Activated CD8-positive, alpha-beta memory T cell treated with anti-CD3 and anti-CD28 coated beads, Interleukin-2, amount 10 ng/mL, durations not matched to agents 7 days and 5 days (primary cell): ENCODE measurements at regions not wholly inside any gene's neighbourhood (a gene's known extent, or its start where the extent isn't known, plus 50 kb on each side); places are given as distances from the start of the nearest gene placed in this dataset.

Source experiments
- ATAC-seq: fragments of 150-1000 bp; cut with Tn5 transposase; one replicate; pipeline ENCODE4 v1.10.0; 2021; ENCODE audit warnings: moderate library complexity
- CTCF ChIA-PET: fragments of 350-600 bp; sonication (Branson Sonifier 250); formaldehyde crosslinking; loops from one replicate; lab custom pipeline; 2021; ENCODE audit warnings: antibody characterized with exemption; lab: Charles Lee
- DNase-seq: peaks from one replicate; pipeline ENCODE4 v3.0.0-alpha.2; 2020
- H3K27ac Mint-ChIP-seq: one replicate; pipeline ENCODE4 v1.8.0; 2021; ENCODE audit warnings: mild to moderate bottlenecking, mixed read lengths
- H3K27me3 Mint-ChIP-seq: one replicate; pipeline ENCODE4 v1.8.0; 2021; ENCODE audit warnings: mixed read lengths
- H3K36me3 Mint-ChIP-seq: one replicate; pipeline ENCODE4 v1.8.0; 2021; ENCODE audit warnings: mild to moderate bottlenecking, mixed read lengths
- H3K4me1 Mint-ChIP-seq: one replicate; pipeline ENCODE4 v1.8.0; 2021; ENCODE audit warnings: mixed read lengths
- H3K4me3 Mint-ChIP-seq: one replicate; pipeline ENCODE4 v1.8.0; 2021; ENCODE audit warnings: mild to moderate bottlenecking, moderate library complexity, mixed read lengths
- H3K9me3 Mint-ChIP-seq: one replicate; pipeline ENCODE4 v1.8.0; 2022; ENCODE audit warnings: low read depth, mixed read lengths

DNA sequence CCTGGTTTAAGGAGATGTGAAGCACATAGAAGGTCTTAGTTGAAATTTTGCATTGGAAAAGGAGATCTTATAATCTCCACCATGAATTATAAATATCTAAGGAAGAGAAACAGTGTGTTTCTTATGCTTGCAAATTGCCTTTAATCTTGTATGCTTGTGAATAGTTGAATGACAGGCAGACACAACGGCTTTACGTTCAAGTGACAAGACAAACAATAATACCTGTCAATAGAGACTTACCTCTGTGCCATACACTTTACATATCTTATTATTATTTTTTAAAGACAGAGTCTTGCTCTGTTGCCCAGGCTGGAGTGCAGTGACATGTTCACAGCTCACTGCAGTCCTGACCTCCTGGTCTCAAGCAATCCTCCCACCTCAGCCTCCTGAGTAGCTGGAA, 113.7 kb downstream of the QPCT start:
- Mint-ChIP-seq H3K36me3 (peaks cover 12% of the 10 kb centered on the region), H3K9me3 (peaks cover 5% of the 10 kb centered on the region), H3K4me1 (peaks cover 29% of the 10 kb centered on the region), H3K4me3 (no peak overlapping the region), H3K27ac (no peak overlapping the region), H3K27me3 (no peaks in the 10 kb centered on the region)
- DNase-seq: no peak
- no peak for ATAC-seq
- CTCF ChIA-PET: interaction anchor here (1.1 to 1.3 kb wide), 2 partner anchors 8 to 62 kb away, joined by 3 read pairs; no protein-coding TSS in a partner anchor

GRCh38 chr2:37459095-37459981, 114.9 kb downstream of the QPCT start:
- Mint-ChIP-seq H3K4me3 (no peak overlapping the region), H3K27me3 (no peaks in the 10 kb centered on the region), H3K9me3 (peaks cover 5% of the 10 kb centered on the region), H3K27ac (no peak overlapping the region), H3K4me1 (peaks cover 27% of the 10 kb centered on the region), H3K36me3 (peaks cover 14% of the 10 kb centered on the region)
- CTCF ChIA-PET: interaction anchor here (1.1 kb wide), 1 partner anchor 10 kb away, joined by 3 read pairs; no protein-coding TSS in a partner anchor
- ATAC-seq: no peak
- no peak for DNase-seq

DNA sequence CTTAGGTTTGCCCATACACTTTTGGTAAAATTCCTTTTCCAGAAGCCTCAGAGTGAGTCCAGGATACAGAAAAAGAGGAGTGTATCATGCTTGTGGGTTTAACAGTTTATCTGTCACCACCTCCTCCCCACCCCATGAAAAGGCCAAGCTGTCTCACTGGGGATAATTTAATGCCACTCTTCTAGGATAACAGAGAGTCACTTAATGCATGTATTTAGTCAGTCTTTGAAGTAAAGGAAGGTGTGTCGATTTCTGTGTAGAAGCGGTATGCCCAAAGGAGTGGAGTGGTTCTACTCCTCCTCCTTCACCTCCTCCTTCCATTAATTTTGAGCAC, 116.4 kb downstream of the QPCT start:
- peaks cover 8% of the 10 kb centered on the region for H3K36me3 Mint-ChIP-seq
- CTCF ChIA-PET: no interaction called here
- H3K9me3 Mint-ChIP-seq: peaks cover 5% of the 10 kb centered on the region
- no peak overlapping the region for H3K27ac Mint-ChIP-seq
- no peak for DNase-seq
- no peak for ATAC-seq
- peaks cover 3% of the 10 kb centered on the region for H3K27me3 Mint-ChIP-seq
- no peak overlapping the region for H3K4me3 Mint-ChIP-seq
- H3K4me1 Mint-ChIP-seq: peaks cover 23% of the 10 kb centered on the region

DNA sequence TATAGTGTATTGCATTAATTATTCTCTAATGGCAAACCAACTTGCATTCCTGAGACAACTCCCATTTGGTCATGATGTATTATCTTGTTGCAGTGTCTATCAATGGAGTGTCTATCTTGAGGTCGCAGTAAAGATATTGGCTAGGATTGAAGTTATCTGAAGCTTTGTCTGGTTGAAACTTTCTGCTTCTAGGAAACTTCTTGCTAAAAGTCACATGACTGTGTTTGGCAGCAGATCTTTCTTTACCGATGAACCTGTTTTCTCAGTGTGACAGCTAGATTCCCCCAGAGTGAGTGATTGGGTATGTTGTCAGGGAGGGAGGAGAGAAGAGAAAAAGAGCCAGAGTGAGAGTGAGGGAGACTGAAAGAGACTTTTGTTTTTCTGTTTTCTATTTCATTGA, 119.6 kb downstream of the QPCT start:
- H3K4me1 Mint-ChIP-seq: peaks cover 7% of the 10 kb centered on the region
- peaks cover 4% of the 10 kb centered on the region for H3K36me3 Mint-ChIP-seq
- DNase-seq: no peak
- H3K9me3 Mint-ChIP-seq: no peaks in the 10 kb centered on the region
- H3K4me3 Mint-ChIP-seq: no peak overlapping the region
- H3K27ac Mint-ChIP-seq: no peak overlapping the region
- CTCF ChIA-PET: no interaction called here
- H3K27me3 Mint-ChIP-seq: peaks cover 5% of the 10 kb centered on the region
- ATAC-seq: no peak

DNA sequence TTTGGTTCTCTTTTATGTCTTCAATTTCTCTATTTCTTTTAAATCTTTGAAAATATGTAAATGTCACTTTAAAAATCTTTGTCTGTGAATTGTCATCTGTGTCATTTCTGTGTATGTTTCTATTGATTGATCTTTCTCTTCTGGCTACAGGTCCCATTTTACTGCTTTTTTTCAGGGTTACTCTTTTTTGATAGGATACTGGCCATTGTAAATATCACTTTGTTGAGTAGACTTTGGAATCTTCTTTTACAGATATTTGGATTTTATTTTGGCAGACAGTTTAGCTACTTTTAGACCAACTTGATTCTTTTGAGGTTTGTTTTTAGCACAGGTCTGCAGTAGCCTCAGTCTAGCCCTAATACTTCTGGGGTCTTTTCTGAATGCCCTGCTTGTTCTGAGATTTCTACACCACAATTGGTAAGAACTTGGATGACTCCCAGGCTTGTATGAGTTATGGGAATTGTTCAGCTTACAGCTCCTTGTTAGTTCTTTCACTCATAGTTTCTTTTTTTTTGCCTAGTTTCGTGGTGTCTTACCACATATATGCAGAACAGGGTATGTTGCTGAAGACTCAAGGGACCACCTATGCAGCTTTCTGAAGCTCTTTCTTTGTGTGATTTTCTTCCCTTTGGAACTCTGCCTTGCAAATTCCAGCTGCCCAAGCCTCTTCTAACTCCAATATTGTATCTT, 122.2 kb downstream of the QPCT start:
- Mint-ChIP-seq H3K27me3 (peaks cover 5% of the 10 kb centered on the region), H3K4me3 (no peak overlapping the region), H3K36me3 (peaks cover 4% of the 10 kb centered on the region), H3K9me3 (no peaks in the 10 kb centered on the region), H3K27ac (no peak overlapping the region), H3K4me1 (no peaks in the 10 kb centered on the region)
- no peak for ATAC-seq
- CTCF ChIA-PET: interaction anchor here (1.1 kb wide), 1 partner anchor 10 kb away, joined by 3 read pairs; no protein-coding TSS in a partner anchor
- no peak for DNase-seq

GRCh38 chr2:37468170-37468569, 123.7 kb downstream of the QPCT start:
- Mint-ChIP-seq H3K9me3 (no peaks in the 10 kb centered on the region), H3K27me3 (peaks cover 5% of the 10 kb centered on the region), H3K4me1 (no peaks in the 10 kb centered on the region), H3K4me3 (no peak overlapping the region), H3K36me3 (peaks cover 4% of the 10 kb centered on the region), H3K27ac (no peak overlapping the region)
- DNase-seq (no peak), ATAC-seq (no peak)
- CTCF ChIA-PET: no interaction called here

DNA sequence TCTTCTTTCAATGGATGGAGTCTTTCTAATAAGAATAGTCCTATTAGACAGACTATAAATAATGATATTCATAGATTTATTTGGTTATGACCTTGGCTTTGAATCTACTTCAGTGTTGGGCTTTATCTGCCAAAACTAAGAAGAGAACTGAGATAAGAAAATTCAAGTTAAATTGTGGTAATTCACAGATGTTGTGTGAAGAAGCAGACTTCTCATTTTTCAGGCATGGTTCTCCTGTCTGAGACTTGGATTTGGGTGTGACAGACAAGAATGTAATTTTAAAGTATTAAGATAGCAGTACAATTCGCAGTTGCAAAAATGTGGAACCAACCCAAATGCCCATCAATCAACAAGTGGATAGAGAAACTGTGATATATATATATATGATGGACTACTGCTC, 124.7 kb downstream of the QPCT start:
- CTCF ChIA-PET: no interaction called here
- no peaks in the 10 kb centered on the region for H3K4me1 Mint-ChIP-seq
- DNase-seq (no peak), ATAC-seq (no peak)
- H3K27me3 Mint-ChIP-seq: peaks cover 5% of the 10 kb centered on the region
- peaks cover 2% of the 10 kb centered on the region for H3K36me3 Mint-ChIP-seq
- no peak overlapping the region for H3K27ac Mint-ChIP-seq
- H3K9me3 Mint-ChIP-seq: no peaks in the 10 kb centered on the region
- H3K4me3 Mint-ChIP-seq: no peak overlapping the region

GRCh38 chr2:37471104-37471503, 126.7 kb downstream of the QPCT start:
- no peak overlapping the region for H3K4me3 Mint-ChIP-seq
- H3K27me3 Mint-ChIP-seq: peaks cover 2% of the 10 kb centered on the region
- no peaks in the 10 kb centered on the region for H3K4me1 Mint-ChIP-seq
- no peaks in the 10 kb centered on the region for H3K9me3 Mint-ChIP-seq
- CTCF ChIA-PET: no interaction called here
- ATAC-seq (no peak), DNase-seq (no peak)
- peaks cover 1% of the 10 kb centered on the region for H3K36me3 Mint-ChIP-seq
- no peak overlapping the region for H3K27ac Mint-ChIP-seq

DNA sequence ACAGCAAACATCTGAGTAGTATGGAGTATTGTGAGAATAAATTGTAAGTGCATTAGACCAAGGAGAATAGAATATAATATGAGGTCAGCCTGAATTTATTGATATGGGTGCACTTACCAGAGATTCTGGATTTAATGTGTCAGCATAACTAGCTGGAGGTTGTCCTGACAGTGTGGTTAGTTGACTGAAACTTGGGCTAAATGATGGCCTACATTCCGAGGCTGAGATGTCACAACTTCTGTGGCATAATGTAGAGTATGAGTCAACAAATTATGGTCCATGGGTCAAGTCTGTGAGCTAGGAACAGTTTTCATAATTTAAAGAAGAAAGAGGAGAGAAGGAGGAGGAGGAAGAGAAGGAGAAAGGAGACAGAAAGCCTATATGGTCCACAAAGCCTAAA, 127.6 kb downstream of the QPCT start:
- CTCF ChIA-PET: no interaction called here
- H3K4me3 Mint-ChIP-seq: no peak overlapping the region
- DNase-seq (no peak), ATAC-seq (no peak)
- H3K27me3 Mint-ChIP-seq: peaks cover under 1% of the 10 kb centered on the region
- H3K4me1 Mint-ChIP-seq: peaks cover 2% of the 10 kb centered on the region
- H3K27ac Mint-ChIP-seq: no peak overlapping the region
- no peaks in the 10 kb centered on the region for H3K36me3 Mint-ChIP-seq
- no peaks in the 10 kb centered on the region for H3K9me3 Mint-ChIP-seq

GRCh38 chr2:37472959-37473358, 128.5 kb downstream of the QPCT start:
- DNase-seq (no peak), ATAC-seq (no peak)
- no peak overlapping the region for H3K4me3 Mint-ChIP-seq
- CTCF ChIA-PET: no interaction called here
- peaks cover 2% of the 10 kb centered on the region for H3K4me1 Mint-ChIP-seq
- no peak overlapping the region for H3K27ac Mint-ChIP-seq
- H3K27me3 Mint-ChIP-seq: no peaks in the 10 kb centered on the region
- H3K36me3 Mint-ChIP-seq: no peaks in the 10 kb centered on the region
- no peaks in the 10 kb centered on the region for H3K9me3 Mint-ChIP-seq

DNA sequence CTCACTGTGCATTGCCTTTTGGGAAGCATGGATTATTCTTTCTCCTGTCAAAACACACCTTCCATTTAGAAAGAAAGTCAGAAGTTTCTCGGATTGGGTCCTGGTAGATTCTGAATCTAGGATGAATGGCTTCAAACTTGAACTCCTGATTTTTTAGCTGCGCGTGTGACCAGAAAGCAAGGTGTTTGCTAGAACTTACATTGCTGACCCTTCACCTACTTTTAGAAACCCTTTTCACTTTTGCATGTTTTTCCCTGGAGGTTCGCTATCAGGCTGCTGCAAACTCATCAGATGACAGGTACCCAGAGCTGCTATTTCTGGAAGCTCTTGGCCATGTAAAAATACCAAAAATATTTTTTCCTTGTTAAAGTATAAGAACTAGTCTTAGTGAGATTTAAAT, 132.0 kb downstream of the QPCT start:
- Mint-ChIP-seq H3K36me3 (peaks cover 3% of the 10 kb centered on the region), H3K4me1 (peaks cover 2% of the 10 kb centered on the region), H3K9me3 (peaks cover 3% of the 10 kb centered on the region), H3K27me3 (no peaks in the 10 kb centered on the region), H3K27ac (no peak overlapping the region), H3K4me3 (no peak overlapping the region)
- ATAC-seq: no peak
- CTCF ChIA-PET: no interaction called here
- no peak for DNase-seq

GRCh38 chr2:37477921-37478320, 133.5 kb downstream of the QPCT start:
- Mint-ChIP-seq H3K4me3 (no peak overlapping the region), H3K4me1 (peaks cover 2% of the 10 kb centered on the region), H3K27ac (no peak overlapping the region), H3K9me3 (peaks cover 3% of the 10 kb centered on the region), H3K36me3 (peaks cover 3% of the 10 kb centered on the region), H3K27me3 (no peaks in the 10 kb centered on the region)
- CTCF ChIA-PET: no interaction called here
- ATAC-seq (no peak), DNase-seq (no peak)

DNA sequence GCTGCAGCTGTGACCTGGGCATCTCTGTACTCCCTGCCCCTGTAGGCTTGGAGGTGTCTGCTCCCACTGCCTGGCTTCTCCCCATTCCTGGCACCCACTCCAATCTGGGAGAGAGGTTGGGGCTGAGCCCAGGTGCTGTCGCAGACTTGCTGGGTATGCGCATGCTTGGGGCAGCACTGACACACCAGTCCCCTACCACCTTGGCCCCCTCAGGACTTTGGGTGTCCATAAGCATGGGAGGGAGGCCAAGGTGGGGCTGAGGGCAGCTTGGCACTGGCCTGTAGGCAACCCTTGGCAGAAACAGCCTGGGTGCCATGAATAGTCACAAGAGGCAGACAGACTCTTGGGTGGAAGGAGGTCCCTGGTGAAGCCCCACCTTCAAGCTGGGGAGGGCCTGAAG, 136.8 kb downstream of the QPCT start:
- ATAC-seq: no peak
- DNase-seq: no peak
- Mint-ChIP-seq H3K9me3 (peaks cover 3% of the 10 kb centered on the region), H3K4me1 (peaks cover 1% of the 10 kb centered on the region), H3K36me3 (peaks cover 3% of the 10 kb centered on the region), H3K27me3 (no peaks in the 10 kb centered on the region), H3K27ac (no peak overlapping the region), H3K4me3 (no peak overlapping the region)
- CTCF ChIA-PET: interaction anchor here (1.1 kb wide), 1 partner anchor 396 kb away, joined by 3 read pairs; no protein-coding TSS in a partner anchor

- Mint-ChIP-seq H3K27ac (no peak overlapping the region), H3K9me3 (no peaks in the 10 kb centered on the region), H3K4me1 (no peaks in the 10 kb centered on the region), H3K4me3 (no peak overlapping the region), H3K27me3 (no peaks in the 10 kb centered on the region), H3K36me3 (no peaks in the 10 kb centered on the region)
- ATAC-seq (no peak), DNase-seq (no peak)
- CTCF ChIA-PET: no interaction called here
Measured at GRCh38 chr2:37489041-37489456, 144.6 kb downstream of the QPCT start.
